Jurkat, Clone E6-1 (cell line): ENCODE measurements at regions not wholly inside any gene's neighbourhood (a gene's known extent, or its start where the extent isn't known, plus 50 kb on each side); places are given as distances from the start of the nearest gene placed in this dataset.

ENCODE experiments used
- DNase-seq: peaks from one replicate; pipeline ENCODE4 v3.0.0-alpha.2; 2011; ENCODE audit warnings: low read depth, low spot score
- H3K4me3 ChIP-seq: 2 replicates; pipeline ENCODE4 v1.5.1; 2011; ENCODE audit warnings: mild to moderate bottlenecking, low read length, control low read depth, moderate library complexity

- no peak for DNase-seq
- H3K4me3 ChIP-seq = no peak overlapping the region
Observed at GRCh38 chr4:57437649-57438048, 327.5 kb upstream of the IGFBP7 start.

- no peak overlapping the region for H3K4me3 ChIP-seq
- DNase-seq = no peak
Observed at GRCh38 chr4:57435300-57435699, 325.1 kb upstream of the IGFBP7 start.

GRCh38 chr4:57430726-57431125, 320.5 kb upstream of the IGFBP7 start:
- H3K4me3 ChIP-seq = no peak overlapping the region
- DNase-seq = no peak

GRCh38 chr4:57426779-57427395, 316.7 kb upstream of the IGFBP7 start:
- peak; percentile 65 for DNase-seq
- no peak overlapping the region for H3K4me3 ChIP-seq

- DNase-seq = no peak
- H3K4me3 ChIP-seq = no peak overlapping the region
Observed at GRCh38 chr4:57425610-57426009, 315.4 kb upstream of the IGFBP7 start.

GRCh38 chr4:57424232-57424897, 314.2 kb upstream of the IGFBP7 start:
- no peak for DNase-seq
- H3K4me3 ChIP-seq = no peak overlapping the region

- no peak overlapping the region for H3K4me3 ChIP-seq
- no peak for DNase-seq
Observed at GRCh38 chr4:57418133-57418532, 307.9 kb upstream of the IGFBP7 start.

- no peak overlapping the region for H3K4me3 ChIP-seq
Observed at GRCh38 chr4:57412259-57413054, 302.3 kb upstream of the IGFBP7 start.

GRCh38 chr4:57410331-57411052, 300.3 kb upstream of the IGFBP7 start:
- H3K4me3 ChIP-seq = no peak overlapping the region
- DNase-seq = no peak

More at GRCh38 chr4:57412259-57413054, 302.3 kb upstream of the IGFBP7 start:
- DNase-seq = no peak

GRCh38 chr4:57405359-57405758, 295.2 kb upstream of the IGFBP7 start:
- no peak for DNase-seq
- no peak overlapping the region for H3K4me3 ChIP-seq

- no peak for DNase-seq
- no peak overlapping the region for H3K4me3 ChIP-seq
Observed at GRCh38 chr4:57404483-57404882, 294.3 kb upstream of the IGFBP7 start.

- no peak overlapping the region for H3K4me3 ChIP-seq
- no peak for DNase-seq
Observed at GRCh38 chr4:57403591-57403990, 293.4 kb upstream of the IGFBP7 start.

GRCh38 chr4:57401586-57401985, 291.4 kb upstream of the IGFBP7 start:
- no peak for DNase-seq
- no peak overlapping the region for H3K4me3 ChIP-seq

- no peak overlapping the region for H3K4me3 ChIP-seq
- no peak for DNase-seq
Observed at GRCh38 chr4:57378766-57379165, 268.6 kb upstream of the IGFBP7 start.

GRCh38 chr4:57374866-57375595, 264.8 kb upstream of the IGFBP7 start:
- H3K4me3 ChIP-seq = no peak overlapping the region
- DNase-seq = no peak

- no peak overlapping the region for H3K4me3 ChIP-seq
- no peak for DNase-seq
Observed at GRCh38 chr4:57373991-57374390, 263.8 kb upstream of the IGFBP7 start.

GRCh38 chr4:57371671-57372070, 261.5 kb upstream of the IGFBP7 start:
- no peak for DNase-seq

GRCh38 chr4:57370691-57371090, 260.5 kb upstream of the IGFBP7 start:
- no peak for DNase-seq
- no peak overlapping the region for H3K4me3 ChIP-seq

More at GRCh38 chr4:57371671-57372070, 261.5 kb upstream of the IGFBP7 start:
- H3K4me3 ChIP-seq = no peak overlapping the region

GRCh38 chr4:57369446-57369845, 259.3 kb upstream of the IGFBP7 start:
- DNase-seq = no peak
- H3K4me3 ChIP-seq = no peak overlapping the region
